ENCODE measurements at regions not wholly inside any gene's neighbourhood (a gene's known extent, or its start where the extent isn't known, plus 50 kb on each side); places are given as distances from the start of the nearest gene placed in this dataset.

- TF ChIP-seq EZH2 (IDR thresholded peaks at IDR 0.05; ENCODE audit: low read length, missing control alignments), result no peak
- TF ChIP-seq, protein P1, sequence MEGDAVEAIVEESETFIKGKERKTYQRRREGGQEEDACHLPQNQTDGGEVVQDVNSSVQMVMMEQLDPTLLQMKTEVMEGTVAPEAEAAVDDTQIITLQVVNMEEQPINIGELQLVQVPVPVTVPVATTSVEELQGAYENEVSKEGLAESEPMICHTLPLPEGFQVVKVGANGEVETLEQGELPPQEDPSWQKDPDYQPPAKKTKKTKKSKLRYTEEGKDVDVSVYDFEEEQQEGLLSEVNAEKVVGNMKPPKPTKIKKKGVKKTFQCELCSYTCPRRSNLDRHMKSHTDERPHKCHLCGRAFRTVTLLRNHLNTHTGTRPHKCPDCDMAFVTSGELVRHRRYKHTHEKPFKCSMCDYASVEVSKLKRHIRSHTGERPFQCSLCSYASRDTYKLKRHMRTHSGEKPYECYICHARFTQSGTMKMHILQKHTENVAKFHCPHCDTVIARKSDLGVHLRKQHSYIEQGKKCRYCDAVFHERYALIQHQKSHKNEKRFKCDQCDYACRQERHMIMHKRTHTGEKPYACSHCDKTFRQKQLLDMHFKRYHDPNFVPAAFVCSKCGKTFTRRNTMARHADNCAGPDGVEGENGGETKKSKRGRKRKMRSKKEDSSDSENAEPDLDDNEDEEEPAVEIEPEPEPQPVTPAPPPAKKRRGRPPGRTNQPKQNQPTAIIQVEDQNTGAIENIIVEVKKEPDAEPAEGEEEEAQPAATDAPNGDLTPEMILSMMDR (conservative IDR thresholded peaks at IDR 0.05 in 1 of 2, IDR thresholded peaks at IDR 0.05 in 1 of 2; ENCODE audit: low read depth in 1 of 2, low read length in 2 of 2), result no peak
Measured at GRCh38 chr1:37389327-37389726, 85.1 kb upstream of the ZC3H12A start.

Data from fibroblast of lung (primary cell).